Gastrocnemius medialis (tissue), 4 donors: ENCODE measurements at regions not wholly inside any gene's neighbourhood (a gene's known extent, or its start where the extent isn't known, plus 50 kb on each side); places are given as distances from the start of the nearest gene placed in this dataset.

ENCODE experiments used
- CTCF ChIP-seq, 5 experiments: fragments of 450-650 bp in 3 of 5; fragments of 200-600 bp in 2 of 5; sonication (generic) in 2 of 5; IDR thresholded peaks in 4 of 5; conservative IDR thresholded peaks in 1 of 5; 1 replicate in 4 of 5; 2 replicates in 1 of 5; pipeline ENCODE4 v1.5.1; 2016 to 2019; ENCODE audit warnings: antibody characterized with exemption in 5 of 5, mild to moderate bottlenecking in 3 of 5, moderate library complexity in 3 of 5
- POLR2A ChIP-seq, 2 donors: fragments of 450-650 bp; IDR thresholded peaks; one replicate each; pipeline ENCODE4 v1.6.1; 2017; ENCODE audit warnings: antibody characterized with exemption in 2 of 2, mild to moderate bottlenecking in 2 of 2, moderate library complexity in 2 of 2

GRCh38 chr2:133919285-133919684 is 334.6 kb upstream of the MGAT5 start:
- no peak for TF ChIP-seq CTCF (IDR thresholded peaks at IDR 0.05 in 4 of 5, conservative IDR thresholded peaks at IDR 0.05 in 1 of 5)
- TF ChIP-seq POLR2A (IDR thresholded peaks at IDR 0.05), result no peak
